GM12892 (cell line): ENCODE measurements at regions not wholly inside any gene's neighbourhood (a gene's known extent, or its start where the extent isn't known, plus 50 kb on each side); places are given as distances from the start of the nearest gene placed in this dataset.

Experiments
- POLR2A ChIP-seq: IDR thresholded peaks from 2 replicates; pipeline ENCODE4 v1.6.1; 2011; ENCODE audit warnings: low read depth, low read length, control low read depth
- POLR2AphosphoS5 ChIP-seq: IDR thresholded peaks from 2 replicates; pipeline ENCODE4 v1.6.1; 2011; ENCODE audit warnings: low read depth, low read length, control low read depth

DNA sequence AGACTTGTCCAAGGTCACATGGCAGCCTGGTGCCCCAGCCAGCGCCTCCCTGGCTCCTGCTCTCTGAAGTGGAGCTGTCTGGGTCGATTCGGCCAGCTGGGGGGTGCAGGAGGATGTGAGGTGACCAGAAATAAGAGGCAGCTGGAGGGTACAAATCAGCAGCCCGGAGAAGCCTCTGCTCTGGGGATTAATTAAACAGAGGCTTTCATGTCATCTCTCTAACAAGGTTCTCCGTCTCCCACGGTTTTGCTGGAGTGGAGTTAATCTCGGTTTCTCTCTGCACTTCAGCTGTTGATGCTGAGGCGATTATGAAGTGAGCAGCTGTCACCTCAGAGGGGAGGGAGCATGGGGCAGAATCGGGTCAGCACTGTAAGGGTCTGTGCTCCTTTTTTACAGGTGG, 236.8 kb downstream of the TLE3 start:
- TF ChIP-seq POLR2AphosphoS5 = no peak
- no peak for TF ChIP-seq POLR2A
